GM19468 (cell line): ENCODE measurements at regions not wholly inside any gene's neighbourhood (a gene's known extent, or its start where the extent isn't known, plus 50 kb on each side); places are given as distances from the start of the nearest gene placed in this dataset.

Source experiments
- ATAC-seq: cut with Tn5 transposase; IDR thresholded peaks from one replicate; pipeline ENCODE4 v1.9.1; 2021; ENCODE audit warnings: mild to moderate bottlenecking, moderate library complexity, moderate number of reproducible peaks; ENCODE audit not compliant: unreplicated experiment; ENCODE audit errors: extremely low read depth

GRCh38 chr1:238018214-238018613, 127.5 kb upstream of the ZP4 start:
- ATAC-seq: no peak

- ATAC-seq: no peak
Measured at GRCh38 chr1:238006779-238007178, 116.1 kb upstream of the ZP4 start.

- no peak for ATAC-seq
Measured at GRCh38 chr1:238005116-238005515, 114.4 kb upstream of the ZP4 start.

- no peak for ATAC-seq
Measured at GRCh38 chr1:238001818-238002217, 111.1 kb upstream of the ZP4 start.

- ATAC-seq: no peak
Measured at GRCh38 chr1:237999426-238000052, 108.8 kb upstream of the ZP4 start.

GRCh38 chr1:237998581-237998980, 107.9 kb upstream of the ZP4 start:
- no peak for ATAC-seq

- ATAC-seq: no peak
Measured at GRCh38 chr1:237983496-237983895, 92.8 kb upstream of the ZP4 start.

- ATAC-seq: no peak
Measured at GRCh38 chr1:237981223-237981622, 90.5 kb upstream of the ZP4 start.

- no peak for ATAC-seq
Measured at GRCh38 chr1:237976331-237976730, 85.6 kb upstream of the ZP4 start.

GRCh38 chr1:237975903-237976302, 85.2 kb upstream of the ZP4 start:
- no peak for ATAC-seq

GRCh38 chr1:237975376-237975775, 84.7 kb upstream of the ZP4 start:
- no peak for ATAC-seq

- no peak for ATAC-seq
Measured at GRCh38 chr1:237972186-237972585, 81.5 kb upstream of the ZP4 start.

- ATAC-seq: no peak
Measured at GRCh38 chr1:237962985-237963384, 72.3 kb upstream of the ZP4 start.

- ATAC-seq: no peak
Measured at GRCh38 chr1:237961754-237962153, 71.0 kb upstream of the ZP4 start.

GRCh38 chr1:237959838-237960237, 69.1 kb upstream of the ZP4 start:
- ATAC-seq: no peak

- no peak for ATAC-seq
Measured at GRCh38 chr1:237953238-237953637, 62.5 kb upstream of the ZP4 start.
